Nephron (organoid): ENCODE measurements at regions not wholly inside any gene's neighbourhood (a gene's known extent, or its start where the extent isn't known, plus 50 kb on each side); places are given as distances from the start of the nearest gene placed in this dataset.

Source experiments
- H3K27ac Mint-ChIP-seq, 3 experiments: 2 replicates each; pipeline ENCODE4 v1.8.0; 2020; ENCODE audit warnings: mixed read lengths in 3 of 3, mild to moderate bottlenecking in 2 of 3, moderate library complexity in 1 of 3
- H3K27me3 Mint-ChIP-seq: 2 replicates; pipeline ENCODE4 v1.8.0; 2021; ENCODE audit warnings: low read depth, mild to moderate bottlenecking, moderate library complexity, mixed read lengths
- H3K36me3 Mint-ChIP-seq: 2 replicates; pipeline ENCODE4 v1.8.0; 2020; ENCODE audit warnings: low read depth, mixed read lengths
- H3K4me1 Mint-ChIP-seq: 2 replicates; pipeline ENCODE4 v1.8.0; 2020; ENCODE audit warnings: mixed read lengths
- H3K4me3 Mint-ChIP-seq, 3 experiments: 2 replicates each; pipeline ENCODE4 v1.8.0; 2020; ENCODE audit warnings: mild to moderate bottlenecking in 3 of 3, mixed read lengths in 3 of 3, moderate library complexity in 2 of 3
- H3K9me3 Mint-ChIP-seq: 2 replicates; pipeline ENCODE4 v1.8.0; 2020; ENCODE audit warnings: mixed read lengths
- TF ChIP-seq, protein P1 (sequence below), 3 experiments: fragments of 200-600 bp; sonication (generic); IDR thresholded peaks; one replicate each; pipeline ENCODE4 v1.5.0; 2021; ENCODE audit warnings: antibody characterized with exemption in 3 of 3; ENCODE audit not compliant: unreplicated experiment in 3 of 3

DNA sequence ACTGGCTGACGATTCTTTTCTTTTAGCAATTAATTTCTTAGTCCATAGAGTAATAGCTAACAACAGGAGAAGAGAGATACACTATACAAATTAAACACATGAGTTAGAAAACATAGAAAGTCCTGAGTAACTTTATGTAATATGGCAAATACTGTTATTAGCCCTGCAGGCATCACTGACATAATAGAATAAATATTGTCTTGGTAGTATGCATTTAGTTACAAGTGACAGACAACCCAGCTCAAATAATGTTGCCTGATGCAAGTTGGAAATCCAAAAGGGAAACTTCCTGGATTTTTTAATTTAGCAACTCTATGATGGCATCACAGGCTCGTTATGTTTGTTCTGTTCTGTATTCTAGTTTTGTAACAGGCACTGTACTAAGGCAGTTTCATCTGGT is 95.1 kb downstream of the DKK1 start:
- TF ChIP-seq, protein P1, sequence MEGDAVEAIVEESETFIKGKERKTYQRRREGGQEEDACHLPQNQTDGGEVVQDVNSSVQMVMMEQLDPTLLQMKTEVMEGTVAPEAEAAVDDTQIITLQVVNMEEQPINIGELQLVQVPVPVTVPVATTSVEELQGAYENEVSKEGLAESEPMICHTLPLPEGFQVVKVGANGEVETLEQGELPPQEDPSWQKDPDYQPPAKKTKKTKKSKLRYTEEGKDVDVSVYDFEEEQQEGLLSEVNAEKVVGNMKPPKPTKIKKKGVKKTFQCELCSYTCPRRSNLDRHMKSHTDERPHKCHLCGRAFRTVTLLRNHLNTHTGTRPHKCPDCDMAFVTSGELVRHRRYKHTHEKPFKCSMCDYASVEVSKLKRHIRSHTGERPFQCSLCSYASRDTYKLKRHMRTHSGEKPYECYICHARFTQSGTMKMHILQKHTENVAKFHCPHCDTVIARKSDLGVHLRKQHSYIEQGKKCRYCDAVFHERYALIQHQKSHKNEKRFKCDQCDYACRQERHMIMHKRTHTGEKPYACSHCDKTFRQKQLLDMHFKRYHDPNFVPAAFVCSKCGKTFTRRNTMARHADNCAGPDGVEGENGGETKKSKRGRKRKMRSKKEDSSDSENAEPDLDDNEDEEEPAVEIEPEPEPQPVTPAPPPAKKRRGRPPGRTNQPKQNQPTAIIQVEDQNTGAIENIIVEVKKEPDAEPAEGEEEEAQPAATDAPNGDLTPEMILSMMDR (IDR thresholded peaks at IDR 0.05; ENCODE audit: unreplicated experiment in 3 of 3), result no peak
- Mint-ChIP-seq H3K9me3 (peaks cover 5% of the 10 kb centered on the region), H3K4me1 (no peaks in the 10 kb centered on the region), H3K36me3 (no peaks in the 10 kb centered on the region), H3K27me3 (peaks cover 4% of the 10 kb centered on the region), H3K27ac (no peak overlapping the region), H3K4me3 (no peak overlapping the region)

GRCh38 chr10:52409928-52410327 is 95.8 kb downstream of the DKK1 start:
- H3K36me3 Mint-ChIP-seq, result no peaks in the 10 kb centered on the region
- no peak overlapping the region for H3K27ac Mint-ChIP-seq
- TF ChIP-seq, protein P1 (IDR thresholded peaks at IDR 0.05; ENCODE audit: unreplicated experiment in 3 of 3), result no peak
- H3K9me3 Mint-ChIP-seq, result peaks cover 5% of the 10 kb centered on the region
- no peak overlapping the region for H3K4me3 Mint-ChIP-seq
- peaks cover 4% of the 10 kb centered on the region for H3K27me3 Mint-ChIP-seq
- no peaks in the 10 kb centered on the region for H3K4me1 Mint-ChIP-seq

GRCh38 chr10:52410916-52411315 is 96.8 kb downstream of the DKK1 start:
- TF ChIP-seq, protein P1 (IDR thresholded peaks at IDR 0.05; ENCODE audit: unreplicated experiment in 3 of 3), result no peak

DNA sequence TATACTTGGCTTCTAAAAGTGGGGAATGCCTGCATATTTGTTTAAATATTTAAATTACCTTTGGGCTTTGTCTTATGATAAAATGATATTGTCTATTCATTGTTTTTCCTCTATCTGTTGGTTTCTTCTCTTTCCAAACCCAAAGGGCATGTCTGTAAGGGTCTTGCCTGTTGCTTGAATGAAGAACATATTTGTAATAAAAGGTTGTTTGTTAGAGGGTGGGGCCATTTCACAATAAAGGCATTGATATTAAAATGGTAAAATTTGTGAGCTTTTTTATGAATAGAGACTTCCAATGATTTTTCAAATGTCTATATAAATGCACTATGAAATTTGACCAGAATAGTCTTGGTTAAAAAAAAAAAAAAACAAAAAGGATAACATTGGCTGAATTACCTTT is 105.2 kb downstream of the DKK1 start:
- Mint-ChIP-seq H3K36me3 (no peaks in the 10 kb centered on the region), H3K4me1 (no peaks in the 10 kb centered on the region), H3K9me3 (no peaks in the 10 kb centered on the region), H3K27me3 (no peaks in the 10 kb centered on the region), H3K27ac (no peak overlapping the region), H3K4me3 (no peak overlapping the region)
- TF ChIP-seq, protein P1 (IDR thresholded peaks at IDR 0.05; ENCODE audit: unreplicated experiment in 3 of 3), result no peak

More at GRCh38 chr10:52410916-52411315, 96.8 kb downstream of the DKK1 start:
- H3K4me1 Mint-ChIP-seq, result no peaks in the 10 kb centered on the region
- H3K4me3 Mint-ChIP-seq, result no peak overlapping the region
- no peaks in the 10 kb centered on the region for H3K9me3 Mint-ChIP-seq
- no peaks in the 10 kb centered on the region for H3K36me3 Mint-ChIP-seq
- H3K27ac Mint-ChIP-seq, result no peak overlapping the region
- H3K27me3 Mint-ChIP-seq, result peaks cover 4% of the 10 kb centered on the region

- H3K9me3 Mint-ChIP-seq, result no peaks in the 10 kb centered on the region
- no peaks in the 10 kb centered on the region for H3K36me3 Mint-ChIP-seq
- TF ChIP-seq, protein P1 (IDR thresholded peaks at IDR 0.05; ENCODE audit: unreplicated experiment in 3 of 3), result no peak
- H3K4me3 Mint-ChIP-seq, result no peak overlapping the region
- H3K4me1 Mint-ChIP-seq, result no peaks in the 10 kb centered on the region
- H3K27me3 Mint-ChIP-seq, result no peaks in the 10 kb centered on the region
- no peak overlapping the region for H3K27ac Mint-ChIP-seq
These were observed 106.6 kb downstream of the DKK1 start for GRCh38 chr10:52420656-52421055.

DNA sequence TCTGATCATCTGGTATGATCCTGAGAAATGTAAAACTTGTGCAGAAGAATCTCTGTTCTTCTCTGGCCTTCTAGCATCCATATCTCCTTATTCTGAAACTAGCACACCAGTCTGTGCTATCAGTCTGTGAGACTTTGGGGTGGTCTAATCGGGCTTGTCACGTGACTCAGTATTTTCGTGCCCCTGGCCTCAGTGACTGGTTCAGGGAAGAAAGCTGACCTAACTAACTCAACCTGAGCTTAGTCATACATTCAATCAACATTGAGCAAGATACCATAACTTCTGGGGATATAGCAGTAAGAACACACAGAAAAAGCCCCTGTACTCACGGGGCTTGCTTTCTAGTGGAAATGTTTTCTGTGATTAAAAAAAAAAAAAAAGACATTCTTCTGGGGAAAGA is 109.3 kb downstream of the DKK1 start:
- no peaks in the 10 kb centered on the region for H3K27me3 Mint-ChIP-seq
- H3K4me3 Mint-ChIP-seq, result no peak overlapping the region
- H3K4me1 Mint-ChIP-seq, result no peaks in the 10 kb centered on the region
- H3K9me3 Mint-ChIP-seq, result no peaks in the 10 kb centered on the region
- TF ChIP-seq, protein P1 (IDR thresholded peaks at IDR 0.05; ENCODE audit: unreplicated experiment in 3 of 3), result no peak
- H3K36me3 Mint-ChIP-seq, result no peaks in the 10 kb centered on the region
- no peak overlapping the region for H3K27ac Mint-ChIP-seq
